NCI-H345 treated with DMSO at 0.1 percent for 48 hours (cell line): ENCODE measurements at regions not wholly inside any gene's neighbourhood (a gene's known extent, or its start where the extent isn't known, plus 50 kb on each side); places are given as distances from the start of the nearest gene placed in this dataset.

ENCODE experiments used
- DNase-seq: peaks from one replicate; lab custom pipeline; 2025; ENCODE audit not compliant: unreplicated experiment; lab: John Stamatoyannopoulos, UW

DNA sequence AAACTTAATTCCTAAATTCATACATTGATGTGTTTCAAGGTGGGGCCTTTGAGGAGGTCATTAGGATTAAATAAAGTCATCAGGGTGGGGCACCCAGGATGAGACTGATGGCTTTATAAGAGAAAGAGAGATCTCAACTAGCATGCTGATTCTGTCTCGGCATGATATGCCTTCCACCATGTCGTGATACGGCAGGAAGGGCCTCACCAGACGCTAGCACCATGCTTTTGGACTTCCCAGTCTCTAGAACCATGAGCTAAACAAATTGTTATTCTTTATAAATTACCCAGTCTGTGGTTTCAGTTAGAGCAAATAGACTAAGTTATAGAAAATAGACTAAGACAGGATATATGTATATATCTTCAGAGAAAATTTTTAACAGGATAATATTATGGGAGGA, 759.6 kb downstream of the MED13L start:
- DNase-seq: no peak

DNA sequence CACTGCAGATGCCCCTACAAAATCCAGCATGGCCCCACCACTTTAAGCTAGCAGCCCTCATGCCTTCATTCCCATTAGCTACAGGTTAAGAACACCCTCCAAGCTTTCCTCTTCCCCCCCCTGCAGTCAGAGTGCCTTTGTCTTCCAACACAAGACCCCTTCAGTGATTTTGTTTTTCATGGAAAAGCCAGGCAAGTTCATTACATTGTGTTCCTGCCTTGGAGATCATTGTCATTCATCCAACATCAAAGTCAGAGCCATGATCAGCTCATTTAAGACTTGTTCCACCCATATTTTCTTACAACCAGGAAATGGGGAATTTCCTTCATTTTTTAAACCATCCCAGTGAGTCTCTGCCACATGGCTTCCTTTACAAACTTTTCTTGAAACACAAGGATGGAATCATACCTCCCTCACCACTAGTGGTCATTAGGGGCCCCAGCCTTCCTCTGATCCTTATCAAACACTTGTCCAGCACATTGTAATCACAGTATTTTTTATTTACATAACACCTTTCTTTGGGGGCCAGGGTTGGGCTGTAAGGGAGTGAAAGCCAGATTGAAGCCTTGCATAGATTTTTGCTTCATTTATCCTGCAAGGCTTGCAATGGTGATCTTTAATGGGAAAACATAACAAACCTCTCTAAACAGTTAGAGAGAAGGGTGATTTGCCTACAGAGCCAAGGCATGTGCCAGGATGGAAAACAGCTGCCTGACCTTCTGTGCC, 765.3 kb downstream of the MED13L start:
- no peak for DNase-seq

DNA sequence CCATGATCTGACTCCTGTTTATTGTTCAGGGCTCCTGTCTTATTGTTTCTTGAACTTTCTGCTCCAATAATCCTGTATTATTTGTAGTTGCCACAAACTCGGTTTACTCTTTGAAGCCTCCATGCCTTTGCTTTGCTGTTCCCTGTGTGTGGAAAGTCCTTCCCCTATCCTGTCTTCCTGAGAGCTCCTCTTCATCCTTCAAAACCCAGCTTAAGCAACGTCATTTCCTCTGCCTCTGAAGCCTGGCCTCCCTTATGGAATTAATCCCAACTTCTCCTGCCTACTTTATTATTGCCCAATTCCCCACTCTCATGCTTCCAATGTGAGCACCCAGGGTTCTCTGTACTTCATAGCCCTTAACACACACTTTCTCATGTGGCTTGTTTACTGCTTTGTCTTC, 766.2 kb downstream of the MED13L start:
- DNase-seq: no peak

DNA sequence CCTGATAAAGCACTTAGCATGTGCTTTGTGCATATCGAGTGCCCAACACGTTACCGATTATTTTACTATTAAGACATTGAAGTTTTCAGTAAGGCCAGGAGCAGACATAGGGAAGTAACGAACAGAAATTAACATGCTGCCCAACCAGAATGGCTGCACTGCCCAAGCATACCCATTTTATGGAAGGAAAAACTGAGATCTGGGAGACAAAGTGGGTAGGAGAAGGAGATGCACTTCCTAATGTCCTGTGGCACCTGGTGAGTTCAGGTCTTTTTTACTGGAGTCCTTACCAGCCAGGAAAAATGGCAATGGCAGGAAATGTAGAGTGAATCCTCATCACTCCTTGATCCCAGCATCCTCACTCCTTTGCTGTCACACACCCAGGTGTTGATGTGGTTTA, 768.5 kb downstream of the MED13L start:
- DNase-seq: no peak

DNA sequence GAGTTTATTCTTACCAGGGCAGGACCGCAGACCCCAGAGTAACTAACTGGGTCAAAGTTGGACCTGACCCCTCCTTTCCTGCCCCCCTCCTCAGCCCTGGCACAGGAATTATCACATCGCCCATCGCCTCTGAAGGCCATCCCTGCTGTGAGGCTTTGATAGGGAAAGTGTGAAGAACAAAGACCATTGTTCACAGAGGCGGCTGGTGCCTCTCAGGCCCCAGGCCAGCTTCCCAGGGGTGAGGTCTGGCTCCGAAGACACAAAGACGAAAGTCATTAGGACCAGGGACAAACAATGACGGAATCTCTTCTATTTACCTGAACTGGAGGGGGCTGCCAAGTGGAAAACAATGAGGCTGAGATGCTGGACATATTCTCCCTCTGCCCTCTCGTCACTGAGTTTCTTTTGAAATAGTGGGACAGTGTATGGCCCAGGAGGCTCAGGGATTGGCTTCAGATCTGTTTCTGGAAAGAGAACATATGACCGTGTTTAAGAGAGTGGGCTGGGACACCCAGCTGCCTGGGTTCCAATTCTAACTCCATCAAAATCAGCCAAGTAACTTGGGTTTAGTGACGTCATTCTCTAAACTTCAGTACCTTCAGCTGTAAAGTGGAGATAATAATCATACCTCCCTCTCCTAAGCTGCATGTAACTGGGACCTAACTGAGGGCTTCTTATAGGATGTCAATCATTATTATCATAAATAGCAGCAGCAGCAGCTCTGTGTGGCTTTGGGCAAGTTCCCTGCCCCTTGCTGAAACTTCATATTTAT, 769.4 kb downstream of the MED13L start:
- DNase-seq: peak; percentile 69

DNA sequence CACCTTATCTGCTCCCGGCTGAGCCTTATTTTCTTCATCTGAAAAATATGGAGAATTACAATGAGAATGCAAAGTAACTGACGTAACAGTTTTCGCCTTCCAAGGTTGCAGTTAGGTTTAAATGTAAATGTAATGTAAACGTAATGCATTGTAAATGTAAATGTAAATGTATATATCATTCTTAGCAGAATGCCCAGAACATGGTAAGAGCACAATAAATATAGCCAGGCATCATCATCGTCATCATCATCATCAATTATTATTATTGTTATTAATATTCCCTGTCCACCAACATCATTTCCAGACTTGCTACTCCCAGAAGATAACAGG, 770.0 kb downstream of the MED13L start:
- DNase-seq: no peak

DNA sequence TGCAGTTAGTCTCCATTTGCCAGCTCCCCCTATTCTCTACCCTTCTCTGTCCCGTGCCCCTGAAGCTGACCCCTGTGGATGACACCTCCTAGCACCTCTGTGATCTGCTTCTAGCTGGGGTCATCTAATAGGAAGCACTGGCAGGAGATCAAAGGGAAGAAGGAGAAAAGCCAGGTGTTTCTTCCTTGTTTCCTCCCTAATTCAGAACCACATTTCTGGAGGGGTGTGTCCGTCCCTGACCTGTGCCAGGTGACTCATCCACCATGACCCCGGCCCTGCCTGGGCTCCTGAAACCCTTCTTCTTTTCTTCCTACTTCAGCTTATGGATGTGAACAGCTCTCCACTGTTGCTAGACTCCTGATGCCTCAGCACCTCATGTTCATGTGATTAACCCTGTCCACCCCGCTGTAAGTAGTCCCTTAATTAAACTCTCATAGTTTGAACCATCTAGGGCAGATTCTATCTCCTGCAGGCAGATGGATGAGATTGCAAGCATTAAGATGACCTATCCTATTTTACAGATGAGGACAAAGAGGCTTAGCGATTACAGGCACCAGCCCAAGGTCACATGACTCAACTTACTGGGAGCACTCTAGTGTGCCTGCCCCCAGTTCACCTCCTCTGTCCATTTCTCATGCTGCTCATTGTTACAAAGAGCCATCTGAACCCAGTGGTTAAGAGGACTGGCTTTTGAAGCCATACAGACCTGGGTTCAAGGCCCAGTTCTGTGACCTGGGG, 770.5 kb downstream of the MED13L start:
- DNase-seq: no peak

DNA sequence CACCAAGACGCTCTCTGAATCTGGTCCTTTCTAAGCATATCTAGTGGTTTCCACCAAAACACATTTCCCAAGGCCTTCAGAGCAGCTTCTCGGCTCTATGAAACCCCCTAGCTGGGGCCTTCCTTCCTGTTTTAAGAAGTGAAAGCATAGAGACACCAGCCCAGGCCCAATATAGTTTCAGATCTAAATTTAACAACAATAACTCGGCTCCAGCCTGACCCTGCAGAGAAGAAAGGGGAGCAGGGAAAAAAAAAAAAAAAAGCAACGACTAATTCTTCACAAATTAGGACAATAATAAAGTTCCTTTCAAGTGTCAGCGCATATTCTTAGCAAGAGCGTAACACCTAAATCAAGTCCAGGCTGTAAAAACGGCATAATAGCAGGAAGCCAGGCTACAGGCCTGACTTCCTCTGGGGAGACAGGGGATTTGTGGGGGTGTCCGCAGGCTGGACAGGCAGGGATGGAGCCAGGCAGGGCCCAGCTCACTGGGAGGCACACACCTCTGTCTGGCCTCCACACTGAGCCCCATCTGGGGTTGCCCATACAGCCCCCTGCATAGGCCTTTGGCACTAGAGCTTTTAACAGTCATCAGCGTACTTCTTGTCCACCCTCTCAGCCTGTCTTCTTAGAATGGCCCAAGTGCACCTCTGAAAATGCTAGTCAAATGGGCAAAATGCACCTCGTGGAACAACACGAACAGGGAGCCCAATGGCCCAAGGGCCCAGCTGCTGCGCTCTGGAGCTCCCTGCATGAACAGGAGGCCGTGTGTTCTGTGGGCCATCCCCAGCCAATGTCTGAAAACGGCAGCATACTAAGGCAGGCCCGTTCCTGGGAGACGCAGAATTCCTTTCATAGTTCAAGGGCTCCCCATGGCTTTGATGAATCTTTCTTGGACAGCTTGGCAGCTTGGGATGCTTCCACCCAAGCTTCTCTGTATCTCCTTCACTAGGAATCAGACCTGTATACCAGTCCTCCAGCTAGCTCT, 772.9 kb downstream of the MED13L start:
- no peak for DNase-seq

DNA sequence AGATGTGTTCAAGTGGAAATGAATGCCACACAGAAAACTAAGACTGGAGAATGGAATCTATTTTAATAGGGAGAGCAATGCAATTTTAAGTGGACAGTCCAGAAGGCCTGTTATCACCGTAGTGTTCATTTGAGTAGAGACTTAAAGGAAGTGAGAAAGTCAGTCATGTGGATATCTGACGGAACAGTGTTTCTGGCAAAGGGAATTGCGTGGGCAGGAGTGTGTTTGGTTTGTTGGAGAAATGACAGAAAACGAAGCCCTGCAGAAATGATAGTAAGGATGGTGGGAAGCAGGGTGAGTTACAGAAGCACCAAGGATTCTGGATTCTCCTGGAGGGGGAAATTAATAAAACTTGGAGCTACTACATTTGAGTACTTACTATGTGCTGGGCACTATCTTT, 776.6 kb downstream of the MED13L start:
- DNase-seq: no peak

DNA sequence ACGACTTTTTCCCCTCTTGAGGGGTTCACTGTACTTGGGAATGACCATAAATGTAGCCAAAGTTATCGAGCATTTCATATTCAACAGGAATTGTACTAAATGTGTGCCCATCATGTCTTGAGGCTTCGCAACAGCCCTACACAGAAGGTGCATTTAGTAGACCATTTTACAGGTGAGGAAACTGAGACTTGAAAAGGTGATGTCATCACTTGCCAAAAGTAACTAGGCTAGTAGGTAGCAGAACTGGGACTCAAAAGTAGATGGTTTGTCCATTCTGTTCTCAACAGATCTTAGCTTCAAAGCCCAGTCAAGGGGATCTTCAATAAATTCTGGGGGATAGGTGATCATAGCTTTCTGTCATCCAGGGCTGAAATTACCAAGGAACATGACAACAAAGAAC, 782.2 kb downstream of the MED13L start:
- DNase-seq: no peak

DNA sequence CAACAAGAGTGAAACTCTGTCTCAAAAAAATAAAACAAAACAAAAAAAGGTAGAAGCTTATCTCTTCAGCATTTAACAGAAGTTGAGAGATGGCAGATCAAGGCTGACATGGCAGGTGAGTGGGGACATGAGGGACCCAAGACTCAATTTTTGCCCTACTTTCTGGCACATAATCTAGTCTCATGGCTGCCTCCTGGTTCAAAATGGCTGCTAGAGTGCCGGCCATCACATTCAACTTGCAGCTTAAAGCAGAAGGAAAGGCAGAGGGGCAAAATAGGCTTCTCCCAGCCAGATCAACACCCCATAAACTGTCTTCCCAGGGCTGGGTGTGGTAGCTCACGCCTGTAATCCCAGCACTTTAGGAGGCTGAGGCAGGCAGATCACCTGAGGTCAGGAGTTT, 784.9 kb downstream of the MED13L start:
- no peak for DNase-seq

DNA sequence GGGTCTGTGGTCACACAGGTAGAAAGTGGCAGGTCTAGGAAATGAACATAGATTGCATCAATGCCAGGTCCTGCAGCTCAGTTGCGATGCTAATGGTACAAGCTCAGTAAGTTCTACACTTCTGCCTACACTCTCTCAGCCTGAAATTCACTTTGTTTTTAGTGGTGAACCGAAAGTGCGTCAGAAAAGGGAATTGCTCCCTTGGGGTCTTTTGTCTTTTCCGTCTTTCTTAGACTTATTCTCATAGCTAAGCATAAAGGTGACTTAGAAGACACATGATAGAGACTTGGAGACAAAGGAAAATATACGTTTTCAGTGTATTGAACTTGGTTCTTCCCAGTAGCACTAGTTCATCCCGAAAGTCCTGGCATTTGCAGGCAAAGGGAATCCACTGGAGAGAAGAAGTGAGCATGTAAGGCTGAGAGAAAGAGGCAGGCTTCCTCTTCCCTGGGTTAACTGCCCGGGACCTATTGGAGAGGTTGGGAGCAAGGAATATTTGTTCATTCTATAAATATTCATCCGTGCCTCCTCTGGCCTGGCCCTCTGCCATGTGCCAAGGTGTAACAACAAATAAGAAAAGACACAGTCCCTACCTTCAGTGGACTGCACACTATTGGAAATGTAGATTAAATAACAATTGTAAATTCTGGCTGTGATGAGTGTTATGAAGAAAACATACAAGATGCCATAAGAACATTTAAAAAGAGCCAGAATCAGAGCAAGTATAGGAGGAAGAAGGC, 785.8 kb downstream of the MED13L start:
- no peak for DNase-seq

DNA sequence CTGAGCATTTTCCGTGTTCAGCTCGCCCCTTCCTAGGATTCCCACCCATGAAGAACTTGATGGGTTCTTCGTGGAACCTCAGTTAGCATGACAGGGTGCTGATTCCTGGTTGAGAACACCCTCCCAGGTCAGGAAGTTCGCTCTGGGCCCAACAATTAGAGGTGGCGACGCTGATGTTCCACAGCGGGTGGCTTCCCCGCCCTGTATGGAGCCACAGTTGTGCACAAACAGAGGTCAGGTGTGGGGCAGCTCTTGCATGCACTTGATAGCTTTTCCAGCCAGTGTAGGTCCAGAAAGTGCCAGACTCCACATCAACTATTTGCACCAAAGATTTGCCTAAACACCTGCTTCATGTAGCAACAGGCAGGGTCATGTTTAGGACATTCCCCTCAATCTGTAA, 788.2 kb downstream of the MED13L start:
- no peak for DNase-seq

DNA sequence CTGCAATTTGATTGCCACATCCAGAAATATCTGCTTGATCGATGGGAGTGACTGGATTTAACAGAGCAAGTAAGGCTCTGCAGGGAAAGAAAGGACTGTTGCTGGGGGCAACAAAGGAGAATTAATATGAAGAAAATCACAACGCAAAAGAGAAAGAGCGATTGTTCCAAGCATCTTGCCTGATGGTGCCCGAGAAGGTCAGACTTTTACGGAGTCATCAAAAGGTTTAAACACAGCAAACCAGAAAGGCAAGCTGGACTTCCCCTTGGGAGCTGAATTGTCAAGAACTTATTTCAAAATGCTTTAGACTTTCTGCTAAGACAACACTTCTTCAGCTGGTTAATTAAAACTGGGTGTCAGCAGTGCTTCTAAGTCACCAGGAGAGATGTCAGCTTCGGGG, 791.5 kb downstream of the MED13L start:
- no peak for DNase-seq

DNA sequence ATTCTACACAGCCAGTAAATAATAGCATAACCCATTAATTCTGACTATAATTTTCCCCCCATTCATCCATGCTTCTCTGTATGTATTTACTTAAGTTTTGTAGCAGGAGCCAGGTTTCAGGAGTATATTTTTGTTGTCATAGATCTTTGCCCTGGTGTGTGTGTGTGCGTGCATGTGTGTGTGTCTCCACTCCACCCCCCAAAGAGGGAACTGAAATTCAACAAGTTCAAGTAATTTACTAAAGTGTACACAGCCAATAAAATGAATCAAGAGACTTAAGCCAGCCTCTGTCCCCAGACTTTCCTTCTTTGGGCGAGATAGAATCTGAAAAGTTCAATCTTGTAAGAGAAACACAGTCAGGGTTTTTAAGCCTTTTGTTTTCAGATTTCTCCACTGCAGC, 792.0 kb downstream of the MED13L start:
- no peak for DNase-seq

DNA sequence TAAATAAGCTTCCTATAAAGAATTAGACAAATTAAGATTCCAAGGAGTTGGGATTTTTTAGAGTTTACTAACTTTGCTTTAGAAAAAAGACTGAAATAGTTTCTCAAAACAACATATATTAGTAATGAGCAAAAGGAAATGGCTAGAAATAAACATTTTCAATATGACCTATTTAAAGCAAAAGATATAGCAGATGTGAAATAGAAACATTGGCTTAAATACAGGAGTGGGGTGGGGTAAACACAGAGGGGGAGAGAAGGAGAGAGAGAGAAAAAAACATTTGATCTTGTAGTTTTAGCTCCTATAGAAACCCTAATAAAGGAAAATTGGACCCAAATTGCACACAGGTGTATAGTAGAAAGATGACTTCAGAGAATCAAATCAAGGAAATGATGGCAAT, 794.5 kb downstream of the MED13L start:
- DNase-seq: no peak

DNA sequence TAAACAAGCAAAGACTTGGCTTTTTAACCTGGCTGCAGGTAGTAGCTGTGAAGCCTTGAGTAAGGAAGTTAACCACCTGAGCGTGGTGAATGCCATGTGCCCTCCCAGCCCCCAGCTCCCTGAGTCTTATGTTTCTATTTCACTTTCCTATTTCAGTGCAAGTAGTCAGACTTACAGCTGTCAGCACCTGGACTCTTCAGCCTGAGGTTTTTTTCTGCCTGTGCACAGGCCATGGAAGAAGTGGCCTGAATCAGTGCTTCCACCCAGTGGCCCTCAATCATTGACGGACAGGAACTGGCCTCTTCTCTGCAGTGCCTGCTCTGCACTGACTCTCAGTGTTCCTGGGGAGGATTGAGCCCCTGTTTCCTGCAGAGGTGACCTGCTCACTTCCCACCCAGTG, 796.4 kb downstream of the MED13L start:
- no peak for DNase-seq

DNA sequence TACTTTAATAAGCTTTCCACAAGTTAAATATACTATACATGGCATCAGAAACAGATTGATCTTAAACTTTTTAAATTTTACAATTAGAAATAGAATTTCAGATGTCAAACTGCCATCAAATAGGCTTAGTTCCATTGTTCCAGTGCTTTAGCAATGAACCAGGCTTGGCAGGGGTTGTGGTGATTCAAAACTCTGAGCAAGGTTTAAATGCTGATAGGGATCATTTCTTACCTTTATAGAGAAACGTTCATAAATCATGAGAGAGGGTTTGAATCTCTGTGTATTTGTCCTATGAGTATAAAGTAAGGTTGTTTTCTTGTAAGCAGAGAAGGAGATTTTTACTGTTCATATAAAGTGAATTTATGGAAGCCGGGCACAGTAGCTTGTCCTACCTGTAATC, 794.5 kb upstream of the TBX3 start:
- DNase-seq: no peak

DNA sequence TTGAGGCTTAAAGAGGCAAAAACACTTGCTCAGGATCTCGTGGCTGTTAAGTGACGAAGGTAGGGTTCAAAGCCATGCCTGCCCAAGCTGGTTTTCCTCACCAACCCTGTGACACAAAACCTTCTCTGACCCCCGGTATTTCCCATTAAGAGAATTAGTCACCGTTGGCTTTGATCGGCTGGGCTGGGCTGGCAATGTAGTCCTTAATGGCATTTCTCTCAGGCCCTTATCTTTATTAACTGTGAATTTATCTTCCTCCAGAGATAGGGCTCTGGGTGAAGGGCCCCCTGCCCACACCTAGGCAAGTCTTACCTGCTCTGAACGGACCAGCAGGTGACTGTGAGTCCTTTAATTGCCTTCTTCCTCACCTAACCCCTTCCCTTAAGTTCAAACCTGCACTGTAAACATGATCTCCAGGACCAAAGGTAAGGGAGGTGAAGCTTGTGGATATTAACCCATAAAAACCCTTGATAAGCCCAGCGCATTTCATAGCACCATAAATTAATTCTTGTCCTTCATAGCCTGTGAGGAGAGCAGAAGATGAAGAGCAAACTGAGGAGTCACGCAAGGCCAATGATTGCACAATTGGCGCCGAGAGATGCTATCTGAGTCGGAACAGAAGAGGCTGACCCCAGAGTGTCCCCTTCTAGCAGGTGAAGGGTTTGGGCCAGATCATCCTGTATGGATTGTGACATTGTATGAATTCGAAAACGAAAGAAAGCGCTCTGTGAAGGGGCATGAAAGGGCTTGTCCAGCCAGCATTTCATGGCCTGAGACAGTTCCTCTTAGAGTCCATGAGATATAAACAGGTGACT, 790.8 kb upstream of the TBX3 start:
- DNase-seq: no peak
